Caki2 (cell line): ENCODE measurements at regions not wholly inside any gene's neighbourhood (a gene's known extent, or its start where the extent isn't known, plus 50 kb on each side); places are given as distances from the start of the nearest gene placed in this dataset.

Experiments used
- DNase-seq: peaks from one replicate; pipeline ENCODE4 v3.0.0-alpha.2; 2015; ENCODE audit warnings: low read depth
- in situ Hi-C: cut with HindIII; loops from 2 replicates; pipeline ENCODE4 v1.10.0; 2016; ENCODE audit warnings: low sequenced_read_pairs, low pct_unique_long_range_greater_than_20kb, mixed read lengths

GRCh38 chr11:128244871-128245270, 342.5 kb downstream of the ETS1 start:
- no peak for DNase-seq

GRCh38 chr11:128242451-128242850, 344.9 kb downstream of the ETS1 start:
- in situ Hi-C loops = no loop called here
- DNase-seq = no peak

More at GRCh38 chr11:128244871-128245270, 342.5 kb downstream of the ETS1 start:
- in situ Hi-C loops = no loop called here

- in situ Hi-C loops = no loop called here
- DNase-seq = no peak
Measured at GRCh38 chr11:128240546-128240945, 346.8 kb downstream of the ETS1 start.

GRCh38 chr11:128239306-128239705, 348.1 kb downstream of the ETS1 start:
- DNase-seq = no peak
- in situ Hi-C loops = no loop called here

- no peak for DNase-seq
- in situ Hi-C loops = no loop called here
Measured at GRCh38 chr11:128238521-128239265, 348.7 kb downstream of the ETS1 start.

GRCh38 chr11:128236506-128237498, 350.6 kb downstream of the ETS1 start:
- DNase-seq = no peak
- in situ Hi-C loops = no loop called here

- in situ Hi-C loops = no loop called here
- no peak for DNase-seq
Measured at GRCh38 chr11:128235958-128236357, 351.4 kb downstream of the ETS1 start.

- no peak for DNase-seq
- in situ Hi-C loops = no loop called here
Measured at GRCh38 chr11:128235426-128235825, 351.9 kb downstream of the ETS1 start.

GRCh38 chr11:128234143-128234542, 353.2 kb downstream of the ETS1 start:
- DNase-seq = no peak
- in situ Hi-C loops = no loop called here

- no peak for DNase-seq
- in situ Hi-C loops = no loop called here
Measured at GRCh38 chr11:128232588-128232987, 354.8 kb downstream of the ETS1 start.

GRCh38 chr11:128231845-128232410, 355.4 kb downstream of the ETS1 start:
- in situ Hi-C loops = no loop called here
- no peak for DNase-seq

- in situ Hi-C loops = no loop called here
- no peak for DNase-seq
Measured at GRCh38 chr11:128227466-128227865, 359.9 kb downstream of the ETS1 start.

- DNase-seq = no peak
- in situ Hi-C loops = no loop called here
Measured at GRCh38 chr11:128226106-128226716, 361.1 kb downstream of the ETS1 start.

- DNase-seq = no peak
- in situ Hi-C loops = no loop called here
Measured at GRCh38 chr11:128222245-128222884, 365.0 kb downstream of the ETS1 start.

- DNase-seq = no peak
- in situ Hi-C loops = no loop called here
Measured at GRCh38 chr11:128219731-128220120, 367.6 kb downstream of the ETS1 start.

- no peak for DNase-seq
- in situ Hi-C loops = no loop called here
Measured at GRCh38 chr11:128216198-128216597, 371.2 kb downstream of the ETS1 start.

- in situ Hi-C loops = no loop called here
- no peak for DNase-seq
Measured at GRCh38 chr11:128215238-128215882, 372.0 kb downstream of the ETS1 start.

GRCh38 chr11:128214263-128214662, 373.1 kb downstream of the ETS1 start:
- no peak for DNase-seq
- in situ Hi-C loops = no loop called here
